Stimulated activated CD8-positive, alpha-beta memory T cell treated with anti-CD3 and anti-CD28 coated beads, Interleukin-7, amount 100 ng/mL, for 1 hour (primary cell): ENCODE measurements at regions not wholly inside any gene's neighbourhood (a gene's known extent, or its start where the extent isn't known, plus 50 kb on each side); places are given as distances from the start of the nearest gene placed in this dataset.
"Not testable (repeated sequence)": the region's sequence is repeated elsewhere in the genome, so short reads cannot be mapped to it uniquely, and the experiment has no call there.

Experiments used
- DNase-seq, 2 donors: peaks; one replicate each; pipeline ENCODE4 v3.0.0-alpha.2; 2020; ENCODE audit warnings: low read depth in 2 of 2

- DNase-seq = no peak
Observed at GRCh38 chr17:20733923-20734322, 154.4 kb downstream of the CDRT15L2 start.

GRCh38 chr17:20735796-20736195 is 156.3 kb downstream of the CDRT15L2 start:
- no peak for DNase-seq

- not testable (repeated sequence) for DNase-seq
Observed at GRCh38 chr17:20737636-20738035, 158.1 kb downstream of the CDRT15L2 start.

- DNase-seq = no peak
Observed at GRCh38 chr17:20771104-20771503, 191.6 kb downstream of the CDRT15L2 start.

GRCh38 chr17:20774472-20775135 is 195.1 kb downstream of the CDRT15L2 start:
- DNase-seq = no peak

- no peak for DNase-seq
Observed at GRCh38 chr17:20775331-20775730, 195.8 kb downstream of the CDRT15L2 start.

- DNase-seq = no peak
Observed at GRCh38 chr17:20779521-20779920, 200.0 kb downstream of the CDRT15L2 start.

- no peak for DNase-seq
Observed at GRCh38 chr17:20781260-20781659, 201.7 kb downstream of the CDRT15L2 start.

- not testable (repeated sequence) for DNase-seq
Observed at GRCh38 chr17:20781869-20782268, 202.3 kb downstream of the CDRT15L2 start.

GRCh38 chr17:20783091-20783490 is 203.6 kb downstream of the CDRT15L2 start:
- no peak for DNase-seq

GRCh38 chr17:20784100-20784665 is 204.7 kb downstream of the CDRT15L2 start:
- DNase-seq = no peak

GRCh38 chr17:20787281-20787680 is 207.8 kb downstream of the CDRT15L2 start:
- no peak for DNase-seq

- DNase-seq = no peak
Observed at GRCh38 chr17:20791626-20792025, 212.1 kb downstream of the CDRT15L2 start.

- DNase-seq = not testable (repeated sequence)
Observed at GRCh38 chr17:20794532-20794931, 215.0 kb downstream of the CDRT15L2 start.

GRCh38 chr17:20797292-20797691 is 217.8 kb downstream of the CDRT15L2 start:
- DNase-seq = no peak

- DNase-seq = no peak
Observed at GRCh38 chr17:20800146-20800545, 220.6 kb downstream of the CDRT15L2 start.

GRCh38 chr17:20805751-20806150 is 226.2 kb downstream of the CDRT15L2 start:
- no peak for DNase-seq

GRCh38 chr17:20807566-20807965 is 228.0 kb downstream of the CDRT15L2 start:
- DNase-seq = not testable (repeated sequence)

- not testable (repeated sequence) for DNase-seq
Observed at GRCh38 chr17:20815410-20815809, 227.4 kb downstream of the USP22 start.

GRCh38 chr17:20823905-20824304 is 218.9 kb downstream of the USP22 start:
- DNase-seq = no peak

- DNase-seq = no peak
Observed at GRCh38 chr17:20825539-20825938, 217.3 kb downstream of the USP22 start.

GRCh38 chr17:20840453-20840852 is 202.4 kb downstream of the USP22 start:
- DNase-seq = not testable (repeated sequence)

- not testable (repeated sequence) for DNase-seq
Observed at GRCh38 chr17:20840987-20841865, 201.6 kb downstream of the USP22 start.
